Sigmoid colon (tissue), 4 donors: ENCODE measurements at regions not wholly inside any gene's neighbourhood (a gene's known extent, or its start where the extent isn't known, plus 50 kb on each side); places are given as distances from the start of the nearest gene placed in this dataset.

Experiments used
- EP300 ChIP-seq, 4 donors: sonication (generic); formaldehyde crosslinking; IDR thresholded peaks; one replicate each; pipeline ENCODE4 v1.6.1; 2017; ENCODE audit warnings: antibody characterized with exemption in 4 of 4
- POLR2A ChIP-seq, 2 donors: fragments of 450-650 bp; IDR thresholded peaks; one replicate each; pipeline ENCODE4 v1.6.1; 2016; ENCODE audit warnings: antibody characterized with exemption in 2 of 2, mild to moderate bottlenecking in 2 of 2, moderate library complexity in 2 of 2
- POLR2AphosphoS5 ChIP-seq, 4 donors: sonication (generic); formaldehyde crosslinking; IDR thresholded peaks; one replicate each; pipeline ENCODE4 v1.6.1; 2017; ENCODE audit warnings: antibody characterized with exemption in 4 of 4
- TF ChIP-seq, protein P1 (sequence below), 4 experiments: fragments of 450-650 bp in 3 of 4; fragments of 200-600 bp in 1 of 4; IDR thresholded peaks; one replicate each; pipeline ENCODE4 v1.5.1; 2016 to 2019; ENCODE audit warnings: antibody characterized with exemption in 4 of 4, mild to moderate bottlenecking in 3 of 4, moderate library complexity in 2 of 4

DNA sequence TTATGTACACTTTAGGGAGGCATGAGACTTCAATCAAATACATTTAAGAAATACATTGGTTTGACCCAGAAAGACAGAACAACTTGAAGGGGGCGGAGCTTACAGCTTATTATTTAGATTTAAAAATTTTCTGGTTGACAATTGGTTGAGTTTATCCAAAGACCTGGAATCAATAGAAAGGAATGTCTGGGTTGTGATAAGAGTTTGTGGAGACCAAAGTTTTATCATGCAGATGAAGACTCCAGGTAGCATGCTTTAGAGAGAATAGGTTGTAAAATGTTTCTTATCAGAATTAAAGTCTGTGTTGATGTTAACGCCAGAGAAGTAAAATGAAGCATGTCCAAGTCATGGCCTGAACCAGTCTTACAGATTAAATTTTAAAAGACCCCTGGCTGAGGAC lies 757.8 kb upstream of the ADGRB3 start:
- TF ChIP-seq, protein P1, sequence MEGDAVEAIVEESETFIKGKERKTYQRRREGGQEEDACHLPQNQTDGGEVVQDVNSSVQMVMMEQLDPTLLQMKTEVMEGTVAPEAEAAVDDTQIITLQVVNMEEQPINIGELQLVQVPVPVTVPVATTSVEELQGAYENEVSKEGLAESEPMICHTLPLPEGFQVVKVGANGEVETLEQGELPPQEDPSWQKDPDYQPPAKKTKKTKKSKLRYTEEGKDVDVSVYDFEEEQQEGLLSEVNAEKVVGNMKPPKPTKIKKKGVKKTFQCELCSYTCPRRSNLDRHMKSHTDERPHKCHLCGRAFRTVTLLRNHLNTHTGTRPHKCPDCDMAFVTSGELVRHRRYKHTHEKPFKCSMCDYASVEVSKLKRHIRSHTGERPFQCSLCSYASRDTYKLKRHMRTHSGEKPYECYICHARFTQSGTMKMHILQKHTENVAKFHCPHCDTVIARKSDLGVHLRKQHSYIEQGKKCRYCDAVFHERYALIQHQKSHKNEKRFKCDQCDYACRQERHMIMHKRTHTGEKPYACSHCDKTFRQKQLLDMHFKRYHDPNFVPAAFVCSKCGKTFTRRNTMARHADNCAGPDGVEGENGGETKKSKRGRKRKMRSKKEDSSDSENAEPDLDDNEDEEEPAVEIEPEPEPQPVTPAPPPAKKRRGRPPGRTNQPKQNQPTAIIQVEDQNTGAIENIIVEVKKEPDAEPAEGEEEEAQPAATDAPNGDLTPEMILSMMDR (IDR thresholded peaks at IDR 0.05): no peak
- TF ChIP-seq POLR2A (IDR thresholded peaks at IDR 0.05) (no peak), EP300 (IDR thresholded peaks at IDR 0.05) (no peak), POLR2AphosphoS5 (IDR thresholded peaks at IDR 0.05) (no peak)
